H4 (cell line): ENCODE measurements at regions not wholly inside any gene's neighbourhood (a gene's known extent, or its start where the extent isn't known, plus 50 kb on each side); places are given as distances from the start of the nearest gene placed in this dataset.

Experiments
- DNase-seq: peaks from one replicate; pipeline ENCODE4 v3.0.0-alpha.2; 2015; ENCODE audit warnings: low spot score

GRCh38 chr6:125491860-125492618 is 190.3 kb upstream of the HDDC2 start:
- DNase-seq = no peak

GRCh38 chr6:125498606-125499005 is 196.8 kb upstream of the HDDC2 start:
- no peak for DNase-seq

GRCh38 chr6:125499535-125499934 is 197.8 kb upstream of the HDDC2 start:
- DNase-seq = no peak

DNA sequence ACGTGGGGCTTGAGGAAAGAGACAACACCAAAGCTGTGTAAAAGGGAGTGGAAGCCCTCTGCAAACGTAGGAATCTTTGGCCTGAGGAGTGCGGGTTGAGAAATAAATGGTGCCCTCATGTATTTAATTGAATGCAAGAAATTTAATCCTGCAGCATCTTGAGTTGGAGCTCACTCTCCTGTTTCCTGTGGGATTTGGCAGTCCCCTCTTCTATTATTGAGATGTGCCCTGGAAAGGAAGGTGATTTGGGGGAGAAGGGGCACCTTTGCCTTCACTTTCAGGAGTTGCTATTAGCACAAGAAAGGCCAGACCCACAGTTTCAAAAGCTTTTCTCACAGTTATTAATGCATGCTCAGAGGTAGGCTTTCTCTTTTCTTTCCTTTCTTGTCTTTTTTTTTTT is 201.4 kb upstream of the HDDC2 start:
- DNase-seq = no peak

DNA sequence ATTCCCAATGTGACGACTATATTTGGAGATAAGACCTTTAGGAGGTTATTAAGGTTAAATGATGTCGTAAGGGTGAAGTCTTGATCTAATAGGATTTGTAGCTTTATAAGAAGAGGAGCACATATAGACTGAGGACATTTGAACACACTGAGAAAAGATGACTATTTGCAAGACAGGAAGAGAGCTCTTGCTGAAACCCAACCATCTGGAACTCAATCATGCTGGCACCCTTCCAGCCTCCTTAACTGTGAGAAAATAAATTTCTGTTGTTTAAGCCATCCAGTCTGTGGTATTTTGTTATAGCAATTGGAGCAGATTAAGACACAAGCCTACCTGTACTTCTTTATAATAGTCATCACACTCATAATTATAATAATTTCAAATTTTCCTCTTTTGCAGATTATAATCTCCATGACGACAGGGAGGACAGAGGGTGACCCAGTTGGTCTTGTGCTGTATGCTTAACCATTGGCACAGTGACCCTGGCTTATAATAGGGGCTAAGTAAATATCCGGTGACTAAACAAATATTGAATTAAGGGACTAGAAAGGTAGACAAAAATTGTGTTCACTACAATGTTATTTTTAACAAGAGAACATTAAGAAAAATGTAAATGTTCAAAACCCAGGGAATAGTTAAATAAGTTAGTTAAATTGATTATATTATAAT is 206.4 kb upstream of the HDDC2 start:
- DNase-seq = peak; percentile 3

- no peak for DNase-seq
Observed at GRCh38 chr6:125508793-125509192, 207.0 kb upstream of the HDDC2 start.

- DNase-seq = no peak
Observed at GRCh38 chr6:125509477-125509876, 207.7 kb upstream of the HDDC2 start.

- no peak for DNase-seq
Observed at GRCh38 chr6:125510405-125510804, 208.6 kb upstream of the HDDC2 start.

DNA sequence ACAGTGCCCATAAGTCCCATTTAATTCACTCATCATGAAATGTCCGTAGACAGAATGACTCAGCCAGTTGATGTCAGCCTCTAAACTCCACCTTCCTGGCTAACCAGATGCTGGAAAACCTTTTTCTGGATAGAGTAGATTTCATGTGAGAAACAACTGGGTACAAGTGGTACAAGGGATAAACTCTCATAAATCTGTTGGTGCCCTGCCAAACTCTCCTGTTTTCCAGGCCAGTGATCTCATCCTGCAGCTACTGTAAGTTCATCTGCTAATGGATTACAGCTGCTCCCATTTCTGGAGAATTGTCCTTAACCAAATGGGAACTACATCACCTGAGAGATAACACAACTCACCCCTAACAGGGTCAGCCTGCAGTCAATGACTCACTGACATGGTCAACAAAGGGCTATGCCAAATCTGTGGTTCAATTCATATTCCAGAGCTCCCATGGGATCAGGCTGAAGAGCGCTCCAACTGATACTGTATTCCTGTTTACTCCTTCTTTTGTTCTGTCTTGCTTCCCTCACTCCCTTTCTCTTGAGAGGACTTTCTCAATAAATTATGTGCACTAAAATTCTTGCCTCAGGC is 210.1 kb upstream of the HDDC2 start:
- peak; percentile 85 for DNase-seq

- DNase-seq = peak; percentile 8
Observed at GRCh38 chr6:125512621-125513020, 210.9 kb upstream of the HDDC2 start.

- no peak for DNase-seq
Observed at GRCh38 chr6:125513978-125514377, 212.2 kb upstream of the HDDC2 start.

- DNase-seq = no peak
Observed at GRCh38 chr6:125516644-125517043, 214.9 kb upstream of the HDDC2 start.

DNA sequence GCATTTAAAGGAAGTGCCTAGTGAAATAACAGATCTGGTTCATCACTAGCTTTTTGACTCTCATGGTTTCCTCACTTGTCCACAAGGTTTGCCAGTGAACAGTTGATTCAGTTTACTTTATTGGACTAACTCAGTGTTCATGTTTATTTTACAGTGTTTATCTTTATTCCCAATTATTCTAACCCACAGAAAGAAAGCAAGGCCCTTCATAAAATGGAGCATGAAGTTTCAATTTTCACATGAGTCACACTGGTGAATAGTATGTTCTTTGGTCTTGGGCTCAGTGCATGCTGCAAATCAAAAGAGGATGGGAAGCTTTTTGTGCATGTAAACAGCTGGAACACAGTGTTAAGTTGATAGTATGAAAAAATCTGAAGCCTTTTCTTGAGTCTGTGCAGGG is 217.6 kb upstream of the HDDC2 start:
- DNase-seq = peak; percentile 87

GRCh38 chr6:125524356-125524755 is 222.6 kb upstream of the HDDC2 start:
- no peak for DNase-seq

DNA sequence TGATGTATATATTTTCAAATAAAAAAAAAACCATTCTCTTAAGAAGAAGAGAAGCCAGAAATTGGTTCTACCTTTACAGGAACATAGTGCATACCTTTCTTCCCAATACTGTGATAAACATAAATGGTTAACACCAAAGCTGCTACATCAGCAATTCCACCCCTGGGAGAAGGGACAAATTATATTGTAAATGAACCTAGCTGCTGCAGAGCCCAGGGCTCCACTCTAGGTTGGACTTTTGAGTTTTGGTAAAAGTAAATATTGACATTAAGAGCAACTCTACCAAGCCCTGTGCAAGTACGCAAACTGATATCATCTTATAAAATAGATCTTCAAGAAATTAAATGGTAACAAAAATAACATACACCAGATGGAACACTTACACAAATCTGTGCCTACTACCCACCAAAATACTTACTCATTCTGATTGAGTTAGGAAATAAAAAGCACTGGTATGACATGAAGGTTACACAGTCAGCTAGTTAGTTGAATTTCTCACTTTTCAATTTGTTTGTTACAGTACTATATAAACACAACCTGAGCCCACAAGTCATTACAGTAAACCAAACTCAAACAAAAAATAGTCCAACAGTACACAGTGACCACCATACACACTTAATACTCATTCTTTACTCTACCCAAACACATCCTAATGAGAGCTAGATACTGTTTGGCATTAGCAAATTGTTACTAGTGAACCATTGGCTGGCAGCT is 223.3 kb upstream of the HEY2 start:
- peak; percentile 11 for DNase-seq

DNA sequence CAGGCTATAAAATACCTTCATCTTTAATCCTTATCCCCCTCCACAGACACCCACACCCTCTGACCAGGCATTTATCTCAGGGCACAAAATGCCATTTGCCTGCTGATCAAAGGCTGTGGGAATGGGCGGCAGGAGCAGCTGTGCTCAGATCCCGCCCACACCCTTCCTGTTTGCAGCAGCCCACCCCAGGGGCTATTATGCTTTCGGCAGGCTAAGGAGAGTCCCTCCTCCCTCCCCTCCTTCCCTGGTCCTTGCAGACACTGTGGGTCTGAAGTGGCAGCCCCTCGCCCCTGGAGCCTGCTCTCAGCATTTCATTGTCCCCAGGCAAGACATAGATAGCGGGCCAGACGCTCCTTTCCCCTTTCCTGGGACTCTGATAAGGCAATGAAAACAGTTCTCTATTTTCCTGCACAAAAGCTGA is 220.8 kb upstream of the HEY2 start:
- no peak for DNase-seq

GRCh38 chr6:125529061-125529460 is 220.4 kb upstream of the HEY2 start:
- DNase-seq = no peak

DNA sequence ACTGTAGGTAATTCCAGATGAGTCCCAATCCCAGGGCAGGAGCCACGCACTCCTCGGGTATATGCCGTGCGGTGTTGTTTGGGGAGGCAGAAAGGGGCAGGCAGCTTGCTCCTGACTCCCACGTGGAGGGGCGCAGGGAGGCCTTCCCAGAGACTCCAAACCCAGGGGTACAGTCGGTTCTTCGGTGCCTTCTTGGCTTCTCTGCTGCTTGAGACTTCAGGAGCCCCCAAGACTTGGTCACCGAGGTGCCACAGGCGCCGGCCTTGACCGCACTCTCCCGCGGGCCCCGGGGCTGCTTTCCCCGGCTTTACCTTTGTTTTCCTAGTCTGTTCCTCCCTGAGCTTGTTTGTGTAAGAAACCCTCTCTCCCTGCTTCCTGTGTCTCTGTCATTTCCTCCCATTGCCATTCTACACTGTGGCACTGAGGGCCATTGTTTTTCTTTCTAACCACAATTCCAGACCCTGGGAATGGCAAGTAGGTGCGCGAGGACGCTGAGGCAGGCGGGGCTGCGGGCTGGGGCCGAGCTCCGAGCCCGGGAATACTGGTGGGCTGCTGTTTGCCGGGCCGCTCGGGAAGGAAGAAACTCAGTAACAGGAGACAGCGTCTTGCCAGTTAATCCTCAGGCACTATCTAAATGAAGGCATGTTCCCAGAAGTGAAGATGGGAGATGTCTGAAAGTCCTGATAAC is 215.6 kb upstream of the HEY2 start:
- DNase-seq = no peak

- DNase-seq = no peak
Observed at GRCh38 chr6:125534430-125535263, 214.8 kb upstream of the HEY2 start.

DNA sequence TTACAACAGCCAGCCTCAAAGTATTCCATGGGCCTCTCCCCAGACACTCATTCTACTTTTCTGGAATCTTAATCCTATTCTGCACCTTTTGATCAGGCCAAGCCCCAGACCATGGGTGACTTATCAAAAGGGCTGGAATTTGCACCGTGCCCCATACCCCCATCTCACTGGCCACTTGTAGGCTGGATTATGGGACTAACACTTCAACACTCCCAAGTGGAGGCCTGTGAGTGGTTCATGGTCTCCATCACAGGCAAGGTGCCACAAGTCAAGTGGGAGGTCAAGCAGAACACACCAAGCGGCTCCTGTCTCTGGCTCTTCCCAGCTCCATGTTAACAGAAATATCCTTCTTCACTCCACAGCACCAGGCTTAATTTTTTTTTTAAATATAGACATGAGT is 212.3 kb upstream of the HEY2 start:
- DNase-seq = no peak

DNA sequence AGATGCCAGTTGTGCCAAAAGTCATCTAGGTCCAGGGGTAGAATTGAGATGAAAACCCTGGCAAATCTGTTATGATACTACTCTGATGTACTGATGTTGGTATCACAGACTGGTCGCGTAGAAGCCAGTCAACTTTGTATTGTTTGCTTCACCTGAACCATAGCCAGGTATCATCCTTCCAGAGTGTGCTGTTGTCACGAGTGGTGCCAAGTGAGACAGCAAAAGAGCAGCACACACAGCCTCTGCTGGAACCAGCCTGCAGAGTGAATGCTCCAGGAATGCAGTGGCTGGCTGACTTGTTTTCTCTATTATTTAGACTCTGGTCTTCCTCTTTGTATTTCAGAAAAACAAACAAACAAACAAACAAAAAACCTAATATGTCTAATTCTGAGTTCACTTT is 209.5 kb upstream of the HEY2 start:
- DNase-seq = no peak
